Cardiac muscle cell (in vitro differentiated cells and primary cell): ENCODE measurements at regions not wholly inside any gene's neighbourhood (a gene's known extent, or its start where the extent isn't known, plus 50 kb on each side); places are given as distances from the start of the nearest gene placed in this dataset.

Source experiments
- DNase-seq, 2 donors: peaks; one replicate each; pipeline versions ENCODE4 v3.0.0 to v3.0.0-alpha.2; 2010 to 2017; ENCODE audit warnings: low read depth in 1 of 2, low spot score in 1 of 2
- H3K27ac ChIP-seq: fragments of 200-600 bp; sonication (generic); 2 replicates; pipeline ENCODE4 v1.5.1; 2016
- H3K27me3 ChIP-seq: fragments of 200-600 bp; sonication (generic); 2 replicates; pipeline ENCODE4 v1.6.0; 2016; ENCODE audit warnings: control low read depth
- H3K36me3 ChIP-seq: fragments of 200-600 bp; sonication (generic); 2 replicates; pipeline ENCODE4 v1.5.1; 2016; ENCODE audit warnings: control low read depth
- H3K4me1 ChIP-seq: fragments of 200-600 bp; sonication (generic); 2 replicates; pipeline ENCODE4 v1.8.1; 2017; ENCODE audit warnings: low read depth, mild to moderate bottlenecking, mixed run types
- H3K4me3 ChIP-seq: fragments of 200-600 bp; sonication (generic); 2 replicates; pipeline ENCODE4 v1.5.1; 2016; ENCODE audit warnings: mild to moderate bottlenecking
- H3K9me3 ChIP-seq: fragments of 200-600 bp; sonication (generic); 2 replicates; pipeline ENCODE4 v1.5.1; 2017; ENCODE audit warnings: low read depth, mild to moderate bottlenecking, control low read depth
- CTCF ChIP-seq: IDR thresholded peaks from 2 replicates; pipeline ENCODE4 v1.5.1; 2012; ENCODE audit warnings: low read depth, mild to moderate bottlenecking, low read length

- Histone ChIP-seq H3K4me1 (no peaks in the 10 kb centered on the region), H3K27ac (no peak overlapping the region), H3K9me3 (no peaks in the 10 kb centered on the region), H3K4me3 (no peak overlapping the region), H3K36me3 (no peaks in the 10 kb centered on the region), H3K27me3 (no peaks in the 10 kb centered on the region)
- no peak for DNase-seq
- TF ChIP-seq CTCF = no peak
These were observed 49.7 kb upstream of the NOTCH1 start for GRCh38 chr9:136595245-136596153.
